CD4-positive, alpha-beta T cell treated with Interleukin-17A for 1 hour (primary cell): ENCODE measurements at regions not wholly inside any gene's neighbourhood (a gene's known extent, or its start where the extent isn't known, plus 50 kb on each side); places are given as distances from the start of the nearest gene placed in this dataset.
"Not testable (repeated sequence)": the region's sequence is repeated elsewhere in the genome, so short reads cannot be mapped to it uniquely, and the experiment has no call there.

Source experiments
- DNase-seq: peaks from one replicate; pipeline ENCODE4 v3.0.0-alpha.2; 2020

DNA sequence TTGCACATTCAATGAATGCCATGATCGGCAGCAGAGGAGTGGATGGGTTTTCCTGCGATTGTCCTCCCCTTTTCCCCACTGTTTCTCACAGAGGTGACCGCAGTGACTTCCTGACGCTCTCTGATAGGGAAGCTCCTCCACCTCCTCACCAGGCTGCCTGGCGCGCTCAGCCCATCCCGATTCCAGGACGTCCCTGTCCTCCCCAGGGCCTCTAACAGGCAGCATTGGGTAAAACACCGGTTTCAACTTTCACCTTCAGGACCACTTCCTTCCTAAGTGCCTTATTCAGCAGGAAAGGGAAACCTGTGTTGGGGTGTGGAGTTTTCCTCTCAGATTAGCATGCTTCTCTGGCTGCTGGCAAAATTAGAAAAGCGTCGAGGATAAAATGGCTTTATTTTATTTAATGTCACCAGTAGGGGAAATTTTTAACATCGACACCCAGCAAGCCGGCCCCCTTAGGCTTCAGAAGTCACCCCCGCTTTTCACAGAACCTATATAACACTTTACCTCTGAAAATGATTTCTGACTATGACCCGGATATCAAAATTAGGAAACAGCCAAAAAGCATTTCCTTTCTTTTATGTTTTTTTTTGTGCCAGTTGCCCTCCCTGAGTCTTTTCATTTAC lies 570.4 kb upstream of the GJE1 start:
- DNase-seq, result no peak

DNA sequence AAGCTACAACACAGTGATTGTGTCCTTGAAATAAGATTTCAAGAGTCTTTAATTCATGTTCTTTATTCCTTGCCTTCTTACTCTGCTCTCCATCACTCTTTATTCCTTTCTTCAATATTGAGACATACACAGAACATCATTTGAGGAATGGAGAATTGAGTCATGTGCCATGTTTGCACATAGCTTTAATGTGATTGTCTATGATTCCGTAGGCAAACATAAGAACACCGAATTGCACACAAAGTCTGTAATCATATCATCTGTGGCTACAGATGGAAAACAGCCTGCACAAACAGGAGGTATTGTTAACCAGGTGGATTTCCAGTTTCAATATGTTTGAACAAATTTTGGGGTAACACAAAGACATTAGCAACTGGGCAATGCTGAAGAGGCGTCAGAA lies 571.6 kb upstream of the GJE1 start:
- DNase-seq, result no peak

DNA sequence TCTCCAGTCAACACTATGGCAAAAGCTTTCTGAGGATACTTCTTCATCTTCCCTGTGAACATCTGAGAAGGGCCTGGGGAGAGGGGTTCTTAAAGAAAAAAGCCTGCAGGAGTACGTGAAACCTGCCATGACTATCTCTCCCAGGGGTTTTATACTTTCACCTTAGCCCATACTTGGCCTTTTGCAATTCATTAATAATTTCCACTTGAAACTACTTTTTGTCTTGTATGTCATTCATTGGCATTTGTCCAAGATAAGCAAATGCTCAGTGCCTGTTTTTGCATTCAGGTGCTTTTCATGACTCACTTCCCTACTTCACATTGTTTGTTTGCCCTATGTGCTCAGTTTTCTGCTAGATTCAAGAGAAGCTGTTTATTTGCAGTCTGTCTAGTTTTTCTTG lies 580.3 kb upstream of the GJE1 start:
- no peak for DNase-seq

DNA sequence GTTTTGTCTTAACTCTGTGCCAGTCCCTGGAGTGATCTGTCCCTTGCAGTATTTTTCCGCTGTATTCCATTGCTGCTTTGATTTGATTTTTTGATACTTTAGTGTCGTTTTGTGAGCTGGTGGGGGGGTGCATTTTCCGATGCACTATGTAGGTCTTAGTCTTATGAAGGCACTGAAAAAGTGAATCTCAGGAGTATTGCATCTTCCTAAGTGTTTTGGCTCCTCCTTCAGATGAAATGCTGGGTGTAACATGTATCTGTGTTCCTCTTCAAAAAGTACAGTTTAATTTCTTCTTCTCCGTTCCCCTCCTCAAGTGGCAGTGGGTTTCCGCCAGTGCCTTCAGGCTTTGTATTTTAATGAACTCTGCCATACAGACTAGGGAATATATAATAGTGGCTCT lies 580.7 kb upstream of the GJE1 start:
- DNase-seq, result no peak

DNA sequence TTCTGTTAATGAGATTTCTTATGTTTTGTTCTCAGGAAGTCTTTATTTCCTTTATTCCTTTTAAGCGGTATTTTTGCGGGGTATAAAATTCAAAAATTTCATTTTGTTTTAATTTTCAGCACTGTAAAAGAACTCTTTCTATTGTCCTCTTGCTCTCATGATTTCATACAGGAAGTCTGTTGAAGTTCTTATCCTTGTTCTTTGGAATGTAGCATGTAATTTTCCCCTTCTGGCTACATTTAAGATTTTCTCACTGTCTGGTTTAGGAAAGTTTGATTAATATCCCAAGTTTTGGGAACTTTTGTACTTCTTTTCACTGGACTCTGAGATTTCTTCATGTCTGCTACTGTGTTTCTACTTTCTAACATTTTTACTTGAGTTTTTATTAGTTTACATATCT lies 581.4 kb upstream of the GJE1 start:
- no peak for DNase-seq

DNA sequence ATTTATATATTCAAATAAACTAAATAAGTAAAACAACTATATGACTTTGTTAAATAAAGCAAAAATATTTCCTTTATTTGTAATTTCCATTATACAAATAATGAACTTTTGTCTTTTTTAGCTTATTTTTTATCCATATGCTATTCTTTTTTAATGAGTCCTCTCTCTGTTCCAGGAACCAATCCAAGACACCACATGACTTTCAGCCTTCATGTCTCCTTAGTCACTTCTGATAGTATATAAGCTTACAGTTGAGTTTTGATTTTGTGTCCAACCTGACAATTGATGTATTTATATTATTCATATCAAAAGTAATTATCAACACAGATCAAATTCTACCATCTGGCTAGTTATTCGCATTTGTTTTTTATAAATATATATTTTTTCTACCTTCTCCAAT lies 582.3 kb upstream of the GJE1 start:
- no peak for DNase-seq

DNA sequence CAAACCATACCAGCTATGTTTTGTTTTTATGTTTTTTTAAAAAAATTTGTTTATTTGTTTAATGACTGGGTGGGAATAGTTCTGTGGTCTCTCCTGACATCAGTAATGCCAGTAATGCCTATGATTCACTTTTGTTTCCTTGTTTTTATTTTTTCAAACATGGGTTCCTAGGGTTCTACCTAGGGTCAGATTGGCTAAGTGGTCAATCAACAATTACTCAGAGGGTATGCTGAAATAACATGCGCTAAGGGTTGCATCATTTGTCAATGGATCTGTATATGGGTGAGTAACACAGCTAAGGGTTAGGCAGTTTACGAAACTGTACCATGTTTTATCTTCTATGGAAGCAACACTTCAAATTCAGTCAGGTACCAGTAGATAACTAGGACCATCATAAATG lies 583.8 kb upstream of the GJE1 start:
- DNase-seq, result no peak

DNA sequence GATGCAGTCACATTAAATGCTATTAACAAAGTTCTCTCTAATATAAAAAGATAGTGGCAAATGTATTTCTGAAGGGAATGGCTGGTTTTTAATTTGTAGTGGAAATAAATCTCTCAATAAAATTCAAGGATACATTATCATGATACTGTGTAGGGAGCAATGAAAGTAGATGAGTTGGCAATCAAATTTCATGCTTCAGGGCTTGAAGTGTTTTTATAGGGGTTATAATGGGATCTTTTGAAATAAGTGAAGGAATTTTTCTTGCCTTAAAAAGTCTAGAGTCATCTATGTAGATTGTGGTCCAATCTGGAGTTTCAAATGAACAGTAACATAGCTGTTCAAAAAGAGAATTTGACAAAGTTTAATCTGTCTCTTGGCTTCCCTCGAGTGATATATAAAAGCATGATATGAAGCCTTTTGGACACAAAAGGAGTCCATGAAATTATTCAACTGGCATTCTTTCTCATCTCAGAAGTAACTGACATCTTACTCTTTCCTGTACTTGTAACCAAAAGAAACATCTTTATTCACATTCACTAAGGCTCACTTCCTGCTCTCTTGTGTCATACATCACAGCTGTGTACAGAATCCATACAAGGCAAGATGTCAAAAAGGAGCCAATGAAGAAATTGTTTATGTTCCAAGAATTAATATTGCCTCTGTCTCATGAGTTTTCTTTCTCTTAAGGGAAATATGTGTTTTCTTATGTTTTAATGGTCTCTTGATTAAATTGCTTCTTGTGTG lies 591.0 kb upstream of the GJE1 start:
- DNase-seq, result no peak

DNA sequence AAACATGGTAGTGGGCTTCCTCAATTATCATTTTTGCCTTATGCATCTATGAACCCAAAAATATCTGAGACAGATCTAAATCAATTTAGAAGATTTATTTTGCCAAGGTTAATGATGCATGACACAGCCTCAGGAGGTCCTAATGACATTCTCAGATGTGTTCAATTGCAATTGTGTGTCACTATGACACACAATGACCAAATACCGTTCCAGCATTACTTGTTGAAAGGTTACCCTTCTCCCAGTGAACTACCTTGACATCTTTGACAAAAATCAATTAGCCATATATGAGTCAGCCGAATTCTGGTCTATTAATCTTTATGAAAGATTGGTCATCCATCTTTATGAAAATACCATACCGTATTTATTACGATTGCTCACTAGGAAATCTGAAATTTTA lies 592.5 kb upstream of the GJE1 start:
- DNase-seq, result no peak

DNA sequence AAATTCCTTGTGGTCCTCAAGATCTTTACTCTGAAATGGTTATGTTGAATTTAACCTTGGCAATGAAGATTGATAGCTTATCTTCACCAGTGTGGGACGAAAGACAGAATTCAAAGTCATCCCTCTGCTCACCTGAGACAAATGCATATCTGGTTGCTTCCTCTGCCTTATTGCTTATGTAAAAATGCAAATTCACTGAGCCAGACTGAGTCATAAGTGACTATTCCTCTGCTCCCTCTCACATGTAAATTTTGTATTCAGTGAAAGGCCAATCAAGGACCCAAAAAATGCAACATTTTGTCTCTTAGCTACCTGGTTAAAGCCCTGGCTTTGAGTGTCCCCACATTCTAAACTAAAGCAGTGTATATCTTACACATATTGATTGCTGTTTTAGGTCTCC lies 593.1 kb upstream of the GJE1 start:
- no peak for DNase-seq

DNA sequence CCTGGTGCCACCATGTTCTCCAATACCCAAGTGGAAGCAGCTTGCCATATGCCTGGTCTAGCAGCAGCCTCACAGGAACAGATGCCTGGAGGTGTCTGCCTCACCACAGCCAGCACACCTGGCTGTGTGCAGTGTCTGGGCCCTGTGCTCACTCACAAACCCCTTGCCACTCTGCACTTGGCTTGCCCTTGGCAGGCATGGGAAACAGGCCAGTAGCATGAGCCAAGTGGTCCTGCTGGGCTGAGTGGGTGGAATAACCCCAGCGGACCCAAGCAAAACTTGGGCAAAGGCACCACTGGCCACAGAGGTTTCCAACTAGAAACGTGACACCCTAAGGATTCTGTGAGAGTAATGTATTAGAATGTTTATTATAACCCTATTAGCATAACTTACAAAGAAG lies 600.5 kb upstream of the GJE1 start:
- DNase-seq, result no peak

DNA sequence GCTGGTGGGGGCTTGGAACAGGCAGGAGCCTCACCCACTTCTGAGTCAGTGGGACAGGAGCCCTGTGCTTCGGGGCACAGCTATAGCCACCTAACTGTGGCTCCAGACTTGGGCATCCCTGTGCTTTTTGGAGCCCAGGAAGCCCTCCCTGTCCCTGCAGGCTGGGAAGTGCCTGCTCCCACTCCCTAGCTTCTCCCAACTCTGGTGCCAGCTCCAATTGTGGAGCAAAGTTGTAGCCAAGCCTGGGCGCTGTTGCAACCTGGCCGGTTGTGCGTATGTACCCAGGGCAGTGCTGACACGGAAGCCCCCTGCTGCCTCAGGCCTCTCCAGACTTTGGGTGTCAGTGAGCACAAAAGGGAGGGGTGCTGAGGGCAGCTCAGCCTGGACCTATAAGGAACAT lies 601.7 kb upstream of the GJE1 start:
- no peak for DNase-seq

DNA sequence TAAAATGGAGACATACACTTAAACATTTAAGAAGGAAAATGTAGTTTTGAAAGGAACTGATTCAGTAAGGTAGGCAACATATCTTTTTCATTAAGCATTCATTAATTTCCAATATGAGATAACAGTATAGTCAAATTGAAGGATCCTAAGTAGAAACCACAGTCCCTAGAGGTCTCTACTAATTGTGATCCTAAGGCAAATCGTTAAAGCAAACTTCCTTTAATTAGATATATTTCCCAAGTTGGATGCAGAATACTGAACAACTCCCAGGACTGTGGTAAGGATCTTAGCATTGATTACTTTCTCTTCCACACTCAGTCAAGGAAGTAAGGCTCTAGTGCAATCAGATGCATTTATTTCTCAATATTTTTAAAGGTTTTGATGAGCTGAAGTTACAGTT lies 604.1 kb upstream of the GJE1 start:
- no peak for DNase-seq

DNA sequence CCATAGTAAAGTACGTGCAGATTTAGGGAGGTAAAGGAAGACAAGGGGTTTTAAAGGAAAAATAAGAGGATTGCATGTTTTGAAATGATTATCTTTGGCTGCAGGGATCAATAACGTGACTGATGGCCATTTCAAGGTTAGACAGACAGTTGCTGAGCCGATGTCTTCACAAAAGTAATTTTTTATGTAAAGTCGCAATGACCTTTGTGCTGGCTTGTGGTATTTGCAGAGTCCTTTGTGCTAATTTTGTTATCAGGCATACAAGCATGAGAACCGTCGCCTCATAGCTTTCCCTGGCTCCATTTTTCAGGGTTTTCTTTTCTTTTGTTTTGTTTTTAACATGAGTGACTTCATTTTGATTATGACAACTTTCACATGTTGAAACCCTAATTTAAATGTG lies 605.7 kb upstream of the GJE1 start:
- DNase-seq, result no peak

DNA sequence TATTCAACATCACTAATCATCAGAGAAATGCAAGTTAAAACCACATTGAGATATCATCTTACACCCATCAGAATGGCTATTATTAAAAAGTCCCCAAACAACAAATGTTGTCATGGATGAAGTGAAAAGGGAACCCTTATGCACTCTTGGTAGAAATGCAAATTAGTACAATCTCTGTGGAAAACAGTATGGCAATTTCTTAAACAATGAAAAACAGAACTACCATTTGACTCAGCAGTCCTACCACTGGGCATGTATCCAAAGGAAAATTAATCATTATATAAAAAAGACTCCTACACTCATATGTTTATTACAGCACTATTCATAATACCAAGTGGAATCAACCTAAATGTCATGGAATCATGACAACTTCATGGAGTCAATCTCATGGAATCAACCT lies 611.3 kb upstream of the GJE1 start:
- no peak for DNase-seq

DNA sequence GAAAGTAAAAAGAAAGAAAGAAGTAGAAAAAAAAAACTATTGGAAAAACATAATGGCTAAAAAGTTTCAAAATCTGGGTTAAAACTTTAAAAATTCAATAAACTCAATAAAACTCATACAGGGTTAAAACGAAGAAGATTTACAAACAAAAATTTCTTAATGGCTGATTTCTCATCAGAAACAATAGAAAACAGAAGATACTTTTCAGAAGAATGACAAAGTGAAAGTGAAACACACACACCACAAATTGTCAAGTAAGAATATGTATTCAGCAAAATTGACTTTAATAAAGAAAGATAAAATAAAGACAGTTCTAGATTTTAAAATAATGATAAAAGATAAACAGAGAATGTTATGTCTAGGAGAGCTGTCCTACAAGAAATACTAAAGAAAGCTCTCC lies 618.9 kb upstream of the GJE1 start:
- DNase-seq, result peak; percentile 10

DNA sequence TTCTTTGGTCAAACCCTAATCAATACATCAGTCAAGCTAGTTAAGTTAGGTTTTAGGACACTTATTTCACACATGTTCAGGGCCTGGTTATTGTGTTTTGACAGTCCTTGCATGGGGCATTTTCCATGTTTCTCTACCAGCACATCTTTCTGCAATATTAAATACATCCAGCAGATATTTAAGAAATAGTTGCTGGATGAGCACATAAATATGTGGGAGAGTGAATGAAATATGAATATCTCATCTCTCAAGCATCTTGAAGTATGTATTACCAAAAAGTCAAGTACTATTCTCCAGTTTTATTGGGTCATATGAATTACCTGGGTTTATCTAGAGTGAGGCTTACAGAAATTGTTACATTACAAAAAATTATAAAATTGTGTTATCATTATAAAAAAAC lies 621.9 kb upstream of the GJE1 start:
- no peak for DNase-seq

DNA sequence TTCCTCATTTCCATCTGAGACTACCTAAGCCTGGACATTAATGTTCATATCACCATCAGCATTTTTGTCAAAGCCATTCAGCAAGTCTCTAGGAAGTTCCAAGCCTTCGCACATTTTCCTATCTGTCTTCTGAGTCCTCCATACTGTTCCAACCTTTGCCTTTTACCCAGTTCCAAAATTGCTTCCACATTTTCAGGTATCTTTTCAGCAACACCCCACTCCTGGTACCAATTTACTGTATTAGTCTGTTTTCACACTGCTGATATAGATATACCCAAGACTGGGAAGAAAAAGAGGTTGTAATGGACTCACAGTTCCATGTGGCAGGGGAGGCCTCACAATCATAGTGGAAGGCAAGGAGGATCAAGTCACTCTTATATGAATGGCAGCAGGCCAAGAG lies 626.7 kb upstream of the GJE1 start:
- not testable (repeated sequence) for DNase-seq

DNA sequence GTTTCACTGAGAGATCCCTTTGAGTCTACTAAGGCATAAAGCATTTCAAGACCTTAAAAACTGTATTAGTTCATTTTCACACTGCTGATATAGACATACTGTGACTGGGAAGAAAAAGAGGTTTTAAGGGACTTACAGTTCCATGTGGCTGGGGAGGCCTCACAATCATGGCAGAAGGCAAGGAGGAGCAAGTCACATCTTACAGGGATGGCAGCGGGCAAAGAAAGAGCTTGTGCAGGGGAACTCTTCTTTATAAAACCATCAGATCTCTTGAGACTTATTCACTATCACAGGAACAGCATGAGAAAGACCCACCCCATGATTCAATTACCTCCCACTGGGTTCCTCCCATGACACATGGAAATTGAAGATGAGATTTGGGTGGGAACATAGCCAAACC lies 628.4 kb upstream of the GJE1 start:
- not testable (repeated sequence) for DNase-seq

DNA sequence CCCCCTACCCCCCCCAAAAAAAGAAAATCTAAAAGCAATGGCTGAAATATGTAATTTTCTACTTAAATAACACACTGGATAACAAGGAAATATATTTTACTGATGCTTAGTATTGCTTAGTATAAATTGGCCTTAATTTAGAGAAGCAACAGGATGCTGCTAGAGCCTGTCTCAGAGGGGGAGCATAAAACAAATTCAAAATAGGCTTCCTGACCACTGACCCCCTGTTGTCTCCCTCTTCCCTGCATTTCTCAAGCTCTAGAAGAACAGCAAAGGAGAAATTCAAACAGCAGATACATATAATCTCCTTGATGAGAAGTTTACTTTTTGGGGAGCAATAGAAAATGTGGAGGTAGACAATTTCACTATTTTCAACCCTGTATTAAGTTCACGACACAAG lies 631.1 kb upstream of the GJE1 start:
- no peak for DNase-seq

DNA sequence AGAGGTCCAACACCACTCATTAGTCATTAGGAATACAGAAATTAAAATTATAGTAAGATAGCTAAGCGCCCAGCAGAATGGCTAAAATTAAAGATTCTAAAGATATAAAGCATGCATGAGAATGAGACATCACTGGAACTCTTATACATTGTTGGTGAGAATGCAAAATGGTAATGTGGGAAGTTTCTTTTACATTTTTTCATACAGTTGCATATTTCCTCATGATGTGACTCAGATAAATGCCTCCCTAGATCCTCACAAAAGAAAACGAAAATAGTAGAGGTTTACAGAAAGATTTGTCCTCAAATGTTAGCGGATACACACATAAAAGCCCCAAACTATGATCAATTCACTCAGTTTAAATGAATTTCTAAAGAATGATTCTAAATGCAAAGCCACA lies 633.7 kb upstream of the GJE1 start:
- DNase-seq, result no peak

DNA sequence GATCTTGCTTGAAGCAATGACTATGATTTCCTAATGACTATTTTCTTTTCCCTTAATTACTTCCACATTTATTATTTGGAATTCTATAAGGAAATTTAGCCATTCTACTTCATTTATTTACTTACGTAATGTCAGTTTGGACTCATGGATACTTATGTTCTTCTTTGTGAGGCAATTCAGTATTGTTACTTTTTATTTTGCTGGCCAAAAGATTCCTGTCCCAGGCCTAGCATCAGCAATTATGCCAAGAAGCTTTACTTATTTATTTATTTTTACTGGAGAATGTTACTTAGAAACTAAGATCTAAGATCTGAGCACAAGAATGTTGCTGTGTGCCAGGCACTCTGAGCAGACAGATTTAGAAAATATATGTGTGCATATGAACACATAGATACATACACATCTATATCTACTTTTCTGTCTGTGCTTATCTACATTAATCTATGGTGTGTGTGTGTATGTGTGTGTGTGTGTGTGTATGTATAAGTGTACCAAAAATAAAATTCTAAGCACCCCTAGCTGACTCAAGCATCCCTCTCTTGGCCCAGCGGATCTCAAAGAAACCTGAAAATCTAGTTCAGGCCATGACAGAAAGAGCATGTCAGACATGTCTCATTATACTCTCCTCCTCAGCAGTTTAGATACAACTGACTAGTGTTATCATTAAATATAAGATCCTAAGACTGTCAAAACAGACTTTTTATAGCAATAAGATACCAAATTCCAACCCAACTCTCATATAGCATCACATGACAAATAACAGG lies 640.0 kb upstream of the GJE1 start:
- DNase-seq, result no peak

DNA sequence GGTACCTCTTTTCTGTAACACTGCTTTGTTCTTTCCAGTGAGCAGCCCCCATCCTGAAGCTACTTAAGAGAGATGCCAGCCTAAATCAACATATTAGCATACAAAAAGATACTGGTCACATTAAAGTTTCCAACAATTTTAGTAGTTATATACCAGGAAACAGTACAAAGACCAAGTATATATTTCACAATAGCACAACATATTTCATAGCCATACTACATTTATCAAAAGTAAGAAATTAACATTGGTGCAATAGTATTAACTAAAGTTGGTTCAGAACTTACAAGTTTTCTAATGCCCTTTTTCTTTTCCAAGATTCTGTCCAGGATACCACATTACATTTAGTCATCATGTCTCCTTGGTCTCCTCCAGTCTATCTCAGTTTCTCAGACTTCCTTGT lies 641.0 kb upstream of the GJE1 start:
- DNase-seq, result no peak

DNA sequence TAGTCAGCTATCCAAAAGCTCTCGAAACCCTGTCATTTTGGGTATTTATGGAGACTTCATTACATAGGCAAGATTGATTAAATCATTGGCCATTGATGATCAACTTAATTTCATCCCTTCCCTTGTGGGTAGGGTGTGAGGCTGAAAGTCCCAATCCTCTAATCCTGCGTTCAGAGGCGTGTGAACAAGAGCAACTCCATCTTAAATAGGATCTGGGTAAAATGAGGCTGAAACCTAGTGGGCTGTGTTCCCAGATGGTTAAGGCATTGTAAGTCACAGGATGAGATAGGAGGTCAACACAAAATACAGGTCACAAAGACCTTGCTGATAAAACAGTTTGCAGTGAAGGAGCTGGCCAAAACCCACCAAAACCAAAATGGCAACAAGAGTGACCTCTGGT lies 641.7 kb upstream of the GJE1 start:
- DNase-seq, result no peak
